K562 (cell line): ENCODE measurements at regions not wholly inside any gene's neighbourhood (a gene's known extent, or its start where the extent isn't known, plus 50 kb on each side); places are given as distances from the start of the nearest gene placed in this dataset.
"Not testable (repeated sequence)": the region's sequence is repeated elsewhere in the genome, so short reads cannot be mapped to it uniquely, and the experiment has no call there.

Experiments used
- ATAC-seq: fragments of 200-7000 bp; cut with Tn5 transposase; 3 replicates; pipeline ENCODE4 v1.9.1; 2020; ENCODE audit warnings: moderate library complexity
- BruUV-seq: library from RNA; stranded (reverse); fragments of 400-500 nt; replicated peaks from 2 replicates; lab custom pipeline; 2021; lab: Mats Ljungman, UMichigan
- CTCF ChIA-PET: fragments of 300-600 bp; formaldehyde crosslinking; extraction: SDS; loops from one replicate; lab custom pipeline; 2021; ENCODE audit warnings: low intra/inter-chr PET ratio; lab: Yijun Ruan, JAX
- POLR2A ChIA-PET: fragments of 300-600, 350-650 bp; sonication (Branson Sonifier 250); formaldehyde crosslinking; extraction: SDS; loops from one replicate; lab custom pipeline; 2021; ENCODE audit warnings: antibody characterized with exemption, inconsistent platforms; lab: Yijun Ruan, JAX
- DNase-seq, 4 experiments: peaks; one replicate each; pipeline versions ENCODE4 v3.0.0 to v3.0.0-alpha.2; 2011 to 2018; ENCODE audit warnings: low spot score in 3 of 4, mixed read lengths in 3 of 4; ENCODE audit errors: extremely low read depth in 1 of 4
- FAIRE-seq: peaks from 2 replicates; lab custom pipeline; 2011; peaks lifted over from hg19 to GRCh38; lab: Jason Lieb, UNC
- H2AFZ ChIP-seq: 2 replicates; pipeline ENCODE4 v1.6.0; 2011; ENCODE audit warnings: low read depth, low read length, control low read depth, inconsistent platforms
- H3K27ac ChIP-seq: fragments of 200-600 bp; 3 replicates; pipeline ENCODE4 v1.8.0; 2011; ENCODE audit warnings: low read depth, mild to moderate bottlenecking, control low read depth, inconsistent platforms, low read length, moderate library complexity, mixed read lengths; ENCODE audit errors: extremely low read depth
- H3K27me3 ChIP-seq, 2 experiments: fragments of 300-600 bp in 1 of 2; 2 replicates in 1 of 2; 3 replicates in 1 of 2; pipeline versions ENCODE4 v1.6.0 to v1.8.0; 2011; ENCODE audit warnings: inconsistent platforms in 2 of 2, low read length in 2 of 2, mild to moderate bottlenecking in 1 of 2, mixed read lengths in 1 of 2, moderate library complexity in 1 of 2; ENCODE audit not compliant: control insufficient read depth in 2 of 2, insufficient read depth in 2 of 2
- H3K36me3 ChIP-seq: fragments of 300-600 bp; 3 replicates; pipeline ENCODE4 v1.8.0; 2011; ENCODE audit warnings: mild to moderate bottlenecking, low read length, inconsistent platforms; ENCODE audit not compliant: control insufficient read depth, insufficient read depth
- H3K4me1 ChIP-seq, 2 experiments: fragments of 200-600 bp in 1 of 2; replicated peaks in 1 of 2; 2 replicates in 1 of 2; 3 replicates in 1 of 2; pipeline versions ENCODE4 v1.5.1 to v1.8.0; 2011; ENCODE audit warnings: inconsistent platforms in 2 of 2, low read length in 2 of 2, mild to moderate bottlenecking in 1 of 2, mixed read lengths in 1 of 2, moderate library complexity in 1 of 2; ENCODE audit not compliant: control insufficient read depth in 2 of 2, insufficient read depth in 2 of 2
- H3K4me2 ChIP-seq: 2 replicates; pipeline ENCODE4 v1.6.1; 2011; ENCODE audit warnings: low read length, control low read depth, inconsistent platforms, mixed read lengths; ENCODE audit not compliant: insufficient read depth
- H3K4me3 ChIP-seq: fragments of 200-600 bp; sonication (generic), shearing (Covaris generic); 2 replicates; pipeline ENCODE4 v1.5.1; 2016; ENCODE audit warnings: control low read depth, inconsistent platforms
- H3K79me2 ChIP-seq: fragments of 200-600 bp; 3 replicates; pipeline ENCODE4 v1.8.0; 2011; ENCODE audit warnings: low read length, inconsistent platforms; ENCODE audit not compliant: control insufficient read depth, insufficient read depth
- H3K9ac ChIP-seq, 2 experiments: 2 replicates each; pipeline versions ENCODE4 v1.6.0 to v1.6.1; 2011; ENCODE audit warnings: low read depth in 2 of 2, low read length in 2 of 2, control low read depth in 1 of 2, inconsistent platforms in 1 of 2, mild to moderate bottlenecking in 1 of 2, mixed read lengths in 1 of 2; ENCODE audit not compliant: insufficient read depth in 1 of 2
- H3K9me1 ChIP-seq: one replicate; pipeline ENCODE4 v1.6.0; 2011; ENCODE audit warnings: inconsistent platforms, mild to moderate bottlenecking, low read length, moderate library complexity; ENCODE audit not compliant: control insufficient read depth, insufficient read depth
- H3K9me3 ChIP-seq: replicated peaks from 2 replicates; pipeline ENCODE4 v1.5.1; 2011; ENCODE audit warnings: low read depth, low read length, inconsistent platforms; ENCODE audit not compliant: control insufficient read depth, insufficient read depth
- H4K20me1 ChIP-seq: replicated peaks from 2 replicates; pipeline ENCODE4 v1.6.1; 2011; ENCODE audit warnings: low read length, inconsistent platforms, mixed read lengths; ENCODE audit not compliant: control insufficient read depth, insufficient read depth
- FOSL1 ChIP-seq: fragments of 200-800 bp; sonication (Bioruptor generic); conservative IDR thresholded peaks from 2 replicates; pipeline ENCODE4 v1.6.1; 2016; ENCODE audit warnings: missing genetic modification characterization, missing compliant biosample characterization
- FOXJ3 ChIP-seq: sonication (generic); formaldehyde crosslinking; IDR thresholded peaks from 2 replicates; pipeline ENCODE4 v1.4.0; 2020; ENCODE audit warnings: mild to moderate bottlenecking, missing genetic modification reagents
- HDAC1 ChIP-seq, 2 experiments: fragments of 450-650 bp; IDR thresholded peaks; 2 replicates each; pipeline ENCODE4 v1.6.1; 2016 to 2017; ENCODE audit warnings: inconsistent platforms in 1 of 2, mild to moderate bottlenecking in 1 of 2, moderate library complexity in 1 of 2
- HDAC6 ChIP-seq: IDR thresholded peaks from 2 replicates; pipeline ENCODE4 v1.6.1; 2012; ENCODE audit warnings: low read depth, mild to moderate bottlenecking, control low read depth, inconsistent platforms, low read length, moderate library complexity
- LCOR ChIP-seq: sonication (generic); formaldehyde crosslinking; IDR thresholded peaks from 2 replicates; pipeline ENCODE4 v1.8.0; 2022; ENCODE audit warnings: mild to moderate bottlenecking, missing genetic modification reagents
- PHTF2 ChIP-seq: fragments of 250-450 bp; sonication (Bioruptor Pico); IDR thresholded peaks from 2 replicates; pipeline ENCODE4 v1.5.0; 2021; ENCODE audit warnings: mild to moderate bottlenecking
- SRF ChIP-seq, 2 experiments: fragments of 250-450, 450-650 bp in 1 of 2; sonication (Bioruptor Pico) in 1 of 2; sonication (generic) in 1 of 2; formaldehyde crosslinking; IDR thresholded peaks; 2 replicates each; pipeline versions ENCODE4 v1.5.0 to v1.5.1; 2020 to 2022; ENCODE audit warnings: mild to moderate bottlenecking in 1 of 2, missing genetic modification reagents in 1 of 2
- ZNF124 ChIP-seq: sonication (generic); formaldehyde crosslinking; IDR thresholded peaks from 2 replicates; pipeline ENCODE4 v1.8.1; 2022; ENCODE audit warnings: missing genetic modification reagents
- WGBS: fragments of 100-300 bp; shearing (Covaris generic); methylation state at CpG from one replicate; pipeline ENCODE4 v1.1.6; 2016; ENCODE audit warnings: low coverage, mixed read lengths; ENCODE audit not compliant: insufficient coverage; ENCODE audit errors: missing lambda C conversion rate; 5-methylcytosine and 5-hydroxymethylcytosine counted together
- in situ Hi-C: fragments of 300-500 bp; cut with MboI; formaldehyde crosslinking; loops from 4 replicates; pipeline ENCODE4 v1.15.0; 2018; ENCODE audit warnings: inconsistent platforms, mixed read lengths
- intact Hi-C: fragments of 100-400 bp; cut with micrococcal nuclease; formaldehyde crosslinking; loops from 2 replicates; pipeline ENCODE4 v1.14.2; 2022

DNA sequence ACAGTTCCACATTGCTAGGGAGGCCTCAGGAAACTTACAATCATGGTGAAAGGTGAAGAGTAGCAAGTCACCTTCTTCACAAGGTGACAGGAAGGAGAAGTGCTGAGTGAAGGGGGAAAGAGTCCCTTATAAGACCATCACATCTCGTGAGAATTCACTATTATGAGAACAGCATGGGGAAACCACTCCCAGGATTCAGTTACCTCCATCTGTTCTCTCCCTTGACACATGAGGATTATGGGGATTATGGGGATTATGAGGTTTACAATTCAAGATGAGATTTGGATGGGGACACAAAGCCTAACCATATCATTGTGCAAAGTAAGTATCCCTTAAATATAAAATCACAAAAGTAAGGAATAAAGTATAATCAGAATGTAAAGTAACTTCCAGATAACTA is 375.9 kb upstream of the NAALADL2 start (continued):
- no peak for TF ChIP-seq LCOR (CRISPR knock-in tag)
- TF ChIP-seq HDAC6, result no peak
- no peak for TF ChIP-seq HDAC1 (IDR thresholded peaks at IDR 0.05)
- TF ChIP-seq PHTF2 (CRISPR knock-in tag), result no peak
- no peak for TF ChIP-seq ZNF124 (CRISPR knock-in tag)
- TF ChIP-seq SRF (CRISPR knock-in tag; IDR thresholded peaks at IDR 0.05), result no peak
- TF ChIP-seq FOSL1 (tag), result no peak
- TF ChIP-seq FOXJ3 (CRISPR knock-in tag), result no peak

DNA sequence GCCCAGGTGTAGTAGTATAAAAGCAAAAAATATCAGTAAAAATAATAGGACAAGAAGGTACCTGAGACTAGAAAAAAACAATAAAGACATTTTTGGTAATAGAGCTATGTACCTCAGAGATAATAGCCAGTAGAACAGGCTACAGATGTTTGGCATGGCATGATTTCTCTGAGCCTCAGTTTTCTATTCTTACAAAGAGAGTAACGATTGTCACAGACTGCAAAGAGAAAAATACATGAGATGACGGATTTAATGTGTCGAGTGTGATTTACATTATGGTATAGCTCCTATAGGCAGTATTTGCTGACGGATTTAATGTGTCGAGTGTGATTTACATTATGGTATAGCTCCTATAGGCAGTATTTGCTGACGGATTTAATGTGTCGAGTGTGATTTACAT is 375.3 kb upstream of the NAALADL2 start:
- H3K27ac ChIP-seq, DNase-seq, H3K9me3 ChIP-seq, H3K79me2 ChIP-seq, H3K4me3 ChIP-seq, FAIRE-seq, H3K36me3 ChIP-seq, H3K4me1 ChIP-seq, H3K4me2 ChIP-seq, intact Hi-C loops, CTCF ChIA-PET, H3K27me3 ChIP-seq, BruUV-seq, H4K20me1 ChIP-seq, H3K9ac ChIP-seq, H2AFZ ChIP-seq, POLR2A ChIA-PET, ATAC-seq, H3K9me1 ChIP-seq, in situ Hi-C loops: not testable (repeated sequence)
- 0% methylated on average over 3 of the region's 7 CpGs for WGBS
